ENCODE measurements at regions not wholly inside any gene's neighbourhood (a gene's known extent, or its start where the extent isn't known, plus 50 kb on each side); places are given as distances from the start of the nearest gene placed in this dataset.

DNA sequence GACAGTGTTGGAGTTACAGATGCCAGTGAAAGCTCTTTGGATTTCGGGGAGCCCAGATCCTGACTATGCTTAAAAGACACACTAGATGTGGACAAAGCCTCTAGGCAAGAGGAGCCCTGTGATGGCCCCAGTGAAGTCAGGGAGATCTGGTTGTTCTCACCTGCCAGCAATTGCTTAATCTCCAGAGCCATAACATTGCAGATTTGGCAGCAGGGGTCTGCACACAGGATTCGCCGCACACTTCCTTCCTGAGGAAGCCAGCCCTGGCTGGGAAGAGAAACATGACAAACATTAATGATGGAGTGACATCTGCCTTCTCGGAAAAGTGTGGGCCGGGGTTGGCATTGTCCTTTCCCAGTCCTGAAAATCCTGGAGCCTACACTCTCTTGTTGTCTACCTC is 65.2 kb upstream of the PHF24 start:
- intact Hi-C loops (cut with DNase I), result loop anchor here in 1 of 2 donors (10.0 kb wide), 1 partner anchor 202 kb away; the partner anchor contains the start of gene PIGO
- Histone ChIP-seq H3K27ac (no peak overlapping the region), H3K36me3 (no peaks in the 10 kb centered on the region), H3K9me3 (no peaks in the 10 kb centered on the region), H3K27me3 (peaks cover 0 to 30% of the 10 kb centered on the region in 2 donors), H3K4me3 (no peak overlapping the region), H3K4me1 (no peaks in the 10 kb centered on the region)
- DNase-seq, result peak in 1 of 4 donors; percentile 2
- TF ChIP-seq, protein P1, sequence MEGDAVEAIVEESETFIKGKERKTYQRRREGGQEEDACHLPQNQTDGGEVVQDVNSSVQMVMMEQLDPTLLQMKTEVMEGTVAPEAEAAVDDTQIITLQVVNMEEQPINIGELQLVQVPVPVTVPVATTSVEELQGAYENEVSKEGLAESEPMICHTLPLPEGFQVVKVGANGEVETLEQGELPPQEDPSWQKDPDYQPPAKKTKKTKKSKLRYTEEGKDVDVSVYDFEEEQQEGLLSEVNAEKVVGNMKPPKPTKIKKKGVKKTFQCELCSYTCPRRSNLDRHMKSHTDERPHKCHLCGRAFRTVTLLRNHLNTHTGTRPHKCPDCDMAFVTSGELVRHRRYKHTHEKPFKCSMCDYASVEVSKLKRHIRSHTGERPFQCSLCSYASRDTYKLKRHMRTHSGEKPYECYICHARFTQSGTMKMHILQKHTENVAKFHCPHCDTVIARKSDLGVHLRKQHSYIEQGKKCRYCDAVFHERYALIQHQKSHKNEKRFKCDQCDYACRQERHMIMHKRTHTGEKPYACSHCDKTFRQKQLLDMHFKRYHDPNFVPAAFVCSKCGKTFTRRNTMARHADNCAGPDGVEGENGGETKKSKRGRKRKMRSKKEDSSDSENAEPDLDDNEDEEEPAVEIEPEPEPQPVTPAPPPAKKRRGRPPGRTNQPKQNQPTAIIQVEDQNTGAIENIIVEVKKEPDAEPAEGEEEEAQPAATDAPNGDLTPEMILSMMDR (IDR thresholded peaks at IDR 0.05), result no peak
- ATAC-seq, result no peak

DNA sequence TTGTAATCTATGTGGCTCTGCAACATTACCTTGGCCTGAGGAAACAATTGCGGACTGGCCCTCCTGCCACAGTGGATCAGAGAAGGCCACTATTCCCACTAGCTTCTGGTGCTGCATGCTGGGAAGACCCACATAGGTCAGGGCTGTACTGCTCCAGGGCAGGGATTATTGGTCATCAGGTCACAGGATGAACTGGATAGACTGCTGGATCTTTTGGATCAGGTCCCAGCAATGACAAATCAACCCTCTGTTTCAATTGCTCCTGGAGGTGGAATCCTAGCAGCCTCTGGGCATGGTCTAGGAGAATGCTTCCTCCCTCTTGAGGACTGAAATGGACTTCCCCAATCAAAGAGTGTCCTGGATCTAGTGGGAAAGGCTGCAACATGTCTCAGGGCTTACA is 66.7 kb upstream of the PHF24 start:
- H3K4me3 ChIP-seq, result no peak overlapping the region
- H3K27me3 ChIP-seq, result peaks cover 0 to 17% of the 10 kb centered on the region in 2 donors
- no peak overlapping the region for H3K27ac ChIP-seq
- intact Hi-C loops (cut with DNase I), result loop anchor here in 1 of 2 donors (10.0 kb wide), 1 partner anchor 203 kb away; the partner anchor contains the start of gene PIGO
- H3K4me1 ChIP-seq, result no peaks in the 10 kb centered on the region
- no peaks in the 10 kb centered on the region for H3K9me3 ChIP-seq
- ATAC-seq (no peak), DNase-seq (no peak)
- TF ChIP-seq, protein P1 (IDR thresholded peaks at IDR 0.05), result no peak
- H3K36me3 ChIP-seq, result no peaks in the 10 kb centered on the region

DNA sequence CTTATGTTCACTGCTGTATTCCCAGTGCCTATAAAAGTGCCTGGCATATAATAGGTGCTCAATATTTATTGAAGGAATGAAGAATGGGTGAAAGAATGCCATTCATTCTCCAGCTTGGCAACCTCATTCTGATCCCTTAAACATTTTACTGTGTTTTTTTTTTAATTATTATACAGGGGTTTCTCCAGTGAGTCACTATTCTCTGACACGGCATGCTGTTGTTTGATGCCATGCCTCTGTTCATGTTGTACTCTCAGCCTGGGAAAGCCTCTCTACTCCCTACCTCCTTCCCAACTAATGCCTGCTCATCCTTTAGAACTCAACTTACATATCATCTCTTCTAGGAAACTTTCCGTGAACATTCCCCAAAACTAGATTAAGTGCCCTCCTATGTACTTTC is 70.2 kb upstream of the PHF24 start:
- intact Hi-C loops (cut with DNase I), result no loop called here

DNA sequence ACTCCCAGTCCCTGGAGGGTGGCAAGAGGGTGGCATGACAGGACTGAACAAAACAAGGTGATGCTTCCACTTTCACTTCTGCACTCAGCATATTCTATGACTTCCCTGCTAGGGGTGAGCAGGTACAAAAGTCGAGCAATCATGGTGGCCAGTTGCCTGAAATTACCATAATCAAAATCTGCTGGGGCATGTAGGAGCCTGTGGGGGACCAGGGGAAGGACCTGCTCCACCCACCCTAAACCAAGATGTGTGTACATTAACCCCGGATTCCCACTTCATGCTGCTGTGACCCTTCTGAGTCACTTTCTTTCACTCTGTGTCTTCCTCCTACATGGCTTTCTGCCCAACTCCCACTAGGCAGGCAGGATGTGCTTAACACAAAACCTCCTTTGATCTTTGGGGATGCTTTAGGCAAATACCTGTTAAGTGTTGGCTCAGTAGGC is 73.3 kb upstream of the PHF24 start:
- Histone ChIP-seq H3K27me3 (no peaks in the 10 kb centered on the region), H3K36me3 (no peaks in the 10 kb centered on the region), H3K4me1 (no peaks in the 10 kb centered on the region), H3K27ac (no peak overlapping the region), H3K4me3 (no peak overlapping the region), H3K9me3 (no peaks in the 10 kb centered on the region)
- ATAC-seq (no peak), DNase-seq (no peak)
- TF ChIP-seq, protein P1 (IDR thresholded peaks at IDR 0.05), result no peak
- intact Hi-C loops (cut with DNase I), result no loop called here

More for the DNA sequence above, 70.2 kb upstream of the PHF24 start:
- no peak overlapping the region for H3K27ac ChIP-seq
- DNase-seq, result no peak
- H3K36me3 ChIP-seq, result no peaks in the 10 kb centered on the region
- TF ChIP-seq, protein P1 (IDR thresholded peaks at IDR 0.05), result no peak
- no peaks in the 10 kb centered on the region for H3K4me1 ChIP-seq
- H3K9me3 ChIP-seq, result no peaks in the 10 kb centered on the region
- no peak overlapping the region for H3K4me3 ChIP-seq
- no peak for ATAC-seq
- H3K27me3 ChIP-seq, result no peaks in the 10 kb centered on the region

DNA sequence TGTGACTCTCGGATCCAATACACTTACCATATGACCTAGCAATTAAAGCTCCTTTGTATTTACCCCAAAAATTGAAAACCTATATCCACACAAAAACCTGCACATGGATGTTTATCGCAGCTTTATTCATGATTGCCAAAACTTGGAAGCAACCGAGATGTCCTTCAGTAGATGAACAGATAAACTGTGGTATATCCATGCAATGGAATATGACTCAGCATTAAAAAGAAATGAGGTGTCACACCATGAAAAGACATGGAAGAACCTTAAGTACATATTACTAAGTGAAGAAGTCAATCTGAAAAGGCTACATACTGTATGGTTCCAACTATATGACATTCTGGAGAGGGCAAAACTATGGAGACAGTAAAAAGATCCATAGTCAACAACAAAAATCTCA is 82.0 kb upstream of the PHF24 start:
- DNase-seq, result no peak
- intact Hi-C loops (cut with DNase I), result no loop called here
- H3K4me3 ChIP-seq, result no peak overlapping the region
- H3K27ac ChIP-seq, result no peak overlapping the region
- TF ChIP-seq, protein P1 (IDR thresholded peaks at IDR 0.05), result no peak
- no peaks in the 10 kb centered on the region for H3K27me3 ChIP-seq
- H3K4me1 ChIP-seq, result no peaks in the 10 kb centered on the region
- ATAC-seq, result no peak
- H3K9me3 ChIP-seq, result no peaks in the 10 kb centered on the region
- H3K36me3 ChIP-seq, result no peaks in the 10 kb centered on the region

Data from left lung (tissue), 4 donors.